ENCODE measurements at regions not wholly inside any gene's neighbourhood (a gene's known extent, or its start where the extent isn't known, plus 50 kb on each side); places are given as distances from the start of the nearest gene placed in this dataset.
"Not testable (repeated sequence)": the region's sequence is repeated elsewhere in the genome, so short reads cannot be mapped to it uniquely, and the experiment has no call there.

- Histone ChIP-seq H3K36me3 (ENCODE audit: low read depth, missing control alignments) (no peaks in the 10 kb centered on the region), H3K4me3 (no peak overlapping the region), H3K27ac (no peak overlapping the region), H3K4me1 (no peaks in the 10 kb centered on the region), H3K27me3 (no peaks in the 10 kb centered on the region), H3K9me3 (no peaks in the 10 kb centered on the region)
- no peak for DNase-seq
- WGBS, 2 donors: 30 to 37% methylated on average over 17 of the region's 17 CpGs
- intact Hi-C loops (cut with DNase I; ENCODE audit: low total_unique reads): no loop called here
- TF ChIP-seq POLR2A (IDR thresholded peaks at IDR 0.05) (no peak), CTCF (IDR thresholded peaks at IDR 0.05) (no peak)
Observed at GRCh38 chr14:106268013-106268727, 741.8 kb downstream of the TMEM121 start.

- Histone ChIP-seq H3K4me1 (no peaks in the 10 kb centered on the region), H3K36me3 (ENCODE audit: low read depth, missing control alignments) (no peaks in the 10 kb centered on the region), H3K27ac (no peak overlapping the region), H3K4me3 (no peak overlapping the region), H3K27me3 (no peaks in the 10 kb centered on the region), H3K9me3 (no peaks in the 10 kb centered on the region)
- WGBS, 2 donors: 55 to 58% methylated on average over 2 of the region's 2 CpGs
- TF ChIP-seq CTCF (IDR thresholded peaks at IDR 0.05): no peak
- TF ChIP-seq POLR2A (IDR thresholded peaks at IDR 0.05): no peak
- no peak for DNase-seq
- intact Hi-C loops (cut with DNase I; ENCODE audit: low total_unique reads): no loop called here
Observed at GRCh38 chr14:106269029-106269428, 742.6 kb downstream of the TMEM121 start.

GRCh38 chr14:106269451-106270204 lies 743.2 kb downstream of the TMEM121 start:
- H3K9me3 ChIP-seq: no peaks in the 10 kb centered on the region
- no peaks in the 10 kb centered on the region for H3K4me1 ChIP-seq
- H3K27ac ChIP-seq: no peak overlapping the region
- no peak overlapping the region for H3K4me3 ChIP-seq
- intact Hi-C loops (cut with DNase I; ENCODE audit: low total_unique reads): no loop called here
- H3K27me3 ChIP-seq: no peaks in the 10 kb centered on the region
- TF ChIP-seq POLR2A (IDR thresholded peaks at IDR 0.05): no peak
- TF ChIP-seq CTCF (IDR thresholded peaks at IDR 0.05): no peak
- 69 to 74% methylated on average over 12 of the region's 12 CpGs for WGBS, 2 donors
- no peaks in the 10 kb centered on the region for H3K36me3 ChIP-seq (ENCODE audit: low read depth, missing control alignments)
- DNase-seq: no peak

GRCh38 chr14:106270476-106271121 lies 744.2 kb downstream of the TMEM121 start:
- intact Hi-C loops (cut with DNase I; ENCODE audit: low total_unique reads); DNase-seq: not testable (repeated sequence)
- WGBS, 2 donors: 40 to 62% methylated on average over 3 to 4 of the region's 4 CpGs

More at GRCh38 chr14:106270476-106271121, 744.2 kb downstream of the TMEM121 start:
- H3K9me3 ChIP-seq; H3K4me3 ChIP-seq; H3K36me3 ChIP-seq (ENCODE audit: low read depth, missing control alignments); H3K27ac ChIP-seq; H3K4me1 ChIP-seq; H3K27me3 ChIP-seq: not testable (repeated sequence)

Data from testis (tissue), 2 donors.